HG03565 (cell line): ENCODE measurements at regions not wholly inside any gene's neighbourhood (a gene's known extent, or its start where the extent isn't known, plus 50 kb on each side); places are given as distances from the start of the nearest gene placed in this dataset.

Experiments used
- ATAC-seq: cut with Tn5 transposase; IDR thresholded peaks from one replicate; pipeline ENCODE4 v1.9.1; 2021; ENCODE audit warnings: mild to moderate bottlenecking, moderate library complexity; ENCODE audit not compliant: unreplicated experiment

- ATAC-seq = no peak
These were observed 107.7 kb downstream of the SIPA1L2 start for GRCh38 chr1:232522189-232522588.

- ATAC-seq = no peak
These were observed 108.3 kb downstream of the SIPA1L2 start for GRCh38 chr1:232521660-232522059.

DNA sequence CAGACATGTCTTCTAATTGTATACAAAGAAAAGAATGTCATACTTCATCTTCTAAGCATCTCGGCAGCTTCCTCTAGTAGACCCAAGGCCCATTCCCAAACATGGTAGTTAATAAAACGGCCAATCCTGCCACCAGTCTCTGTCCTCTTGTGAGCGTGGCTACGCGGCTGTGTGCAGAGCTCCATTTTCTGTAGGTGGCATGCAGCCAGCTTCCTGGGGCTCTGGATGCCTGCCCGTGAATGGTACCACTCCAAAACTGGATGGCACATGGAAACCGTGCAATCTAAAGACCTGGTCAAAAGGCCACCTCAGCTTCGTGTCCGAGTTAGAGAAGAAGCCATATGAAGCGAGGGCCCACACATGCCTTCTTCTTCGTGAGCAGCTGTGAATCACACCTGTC lies 110.7 kb downstream of the SIPA1L2 start:
- no peak for ATAC-seq

GRCh38 chr1:232518349-232518748 lies 111.6 kb downstream of the SIPA1L2 start:
- no peak for ATAC-seq

- no peak for ATAC-seq
These were observed 112.7 kb downstream of the SIPA1L2 start for GRCh38 chr1:232517204-232517603.

- ATAC-seq = no peak
These were observed 114.2 kb downstream of the SIPA1L2 start for GRCh38 chr1:232515706-232516105.

DNA sequence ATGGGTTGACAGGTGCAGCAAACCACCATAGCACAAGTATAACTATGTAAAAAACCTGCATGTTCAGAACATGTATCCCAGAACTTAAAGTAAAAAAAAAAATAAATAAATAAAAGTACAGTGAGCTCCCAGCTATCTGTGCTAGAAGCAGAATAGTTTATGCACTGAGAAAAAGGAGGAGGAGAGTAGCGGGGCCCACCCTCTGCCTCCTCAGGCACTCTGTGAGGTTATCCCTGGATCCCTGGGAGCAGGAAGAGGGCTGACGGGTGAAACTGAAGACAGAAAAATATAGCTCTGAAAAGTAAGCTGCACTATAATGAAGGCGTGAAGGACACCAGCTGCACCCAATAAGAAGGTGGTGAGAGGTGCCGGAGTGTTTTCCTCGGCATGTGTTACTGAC lies 117.2 kb downstream of the SIPA1L2 start:
- no peak for ATAC-seq

DNA sequence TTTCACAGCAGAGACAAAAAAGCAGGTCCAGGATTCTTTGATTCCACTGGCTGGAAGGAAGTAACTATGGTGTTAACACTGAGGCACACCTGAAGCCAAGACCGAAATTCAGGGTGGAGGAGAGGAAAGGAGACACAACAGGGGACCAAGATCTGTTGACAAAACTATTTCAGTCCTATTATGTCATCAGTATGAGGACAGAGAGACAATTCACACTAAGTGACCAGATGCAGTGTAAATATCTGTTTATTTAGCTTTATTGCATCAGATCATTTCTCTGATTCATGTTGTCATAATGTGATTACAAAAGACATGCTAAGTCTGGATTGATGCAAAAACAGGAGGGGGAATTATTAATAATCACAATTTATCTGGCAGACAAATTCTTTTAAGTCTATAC lies 118.8 kb downstream of the SIPA1L2 start:
- no peak for ATAC-seq

DNA sequence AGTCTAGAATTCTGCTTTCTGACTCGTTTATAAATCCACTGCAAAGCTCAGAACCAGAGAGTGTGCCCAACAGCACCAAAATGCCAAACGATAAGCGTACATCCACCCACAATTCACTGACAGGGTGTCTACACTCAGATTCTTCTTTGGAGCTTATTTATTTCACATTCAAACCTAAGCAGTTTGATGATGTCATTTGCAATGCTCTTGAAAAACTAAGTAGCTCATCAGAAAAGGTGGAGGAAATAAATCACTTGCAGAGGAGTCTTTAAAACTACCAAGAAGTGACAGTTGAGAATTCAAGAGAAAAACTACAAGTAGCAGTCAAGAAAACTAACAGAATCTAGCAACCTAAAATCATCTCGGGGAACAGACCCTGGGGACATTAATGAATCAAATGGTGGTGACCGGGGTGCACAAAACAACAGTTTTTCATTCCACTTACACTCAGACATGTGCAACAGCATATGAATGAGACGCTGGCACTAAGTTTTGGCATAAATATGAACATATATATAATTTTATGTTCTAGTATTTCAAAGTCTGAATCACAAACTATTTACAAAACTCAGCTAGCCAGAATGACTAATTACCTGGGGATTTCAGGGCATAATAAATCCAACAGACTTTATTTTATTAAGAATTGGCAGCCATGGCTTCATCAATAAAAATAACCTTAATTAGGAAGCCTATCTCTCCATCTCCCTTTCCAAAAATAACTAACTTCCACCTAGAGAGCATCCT lies 119.4 kb downstream of the SIPA1L2 start:
- no peak for ATAC-seq

DNA sequence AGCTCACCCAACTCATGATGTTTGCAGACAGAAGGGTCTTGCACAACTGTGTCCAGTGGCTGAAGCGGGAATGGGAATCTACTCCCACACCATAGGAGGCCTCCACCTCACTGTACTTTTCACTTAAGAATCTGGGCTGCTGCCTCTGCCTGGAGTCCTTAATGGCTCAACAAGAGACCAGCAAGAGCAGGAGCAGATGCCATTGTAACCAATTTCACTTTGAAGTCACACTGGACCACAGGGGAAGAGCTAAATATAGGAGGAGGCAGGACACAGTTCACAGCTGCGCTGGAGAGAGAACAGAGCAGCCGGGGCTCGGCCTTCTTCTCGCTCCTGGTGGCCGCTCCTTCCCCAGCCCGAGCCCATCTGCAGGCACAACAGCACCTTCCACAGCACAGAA lies 120.4 kb downstream of the SIPA1L2 start:
- no peak for ATAC-seq

GRCh38 chr1:232508130-232508701 lies 121.7 kb downstream of the SIPA1L2 start:
- ATAC-seq = no peak

DNA sequence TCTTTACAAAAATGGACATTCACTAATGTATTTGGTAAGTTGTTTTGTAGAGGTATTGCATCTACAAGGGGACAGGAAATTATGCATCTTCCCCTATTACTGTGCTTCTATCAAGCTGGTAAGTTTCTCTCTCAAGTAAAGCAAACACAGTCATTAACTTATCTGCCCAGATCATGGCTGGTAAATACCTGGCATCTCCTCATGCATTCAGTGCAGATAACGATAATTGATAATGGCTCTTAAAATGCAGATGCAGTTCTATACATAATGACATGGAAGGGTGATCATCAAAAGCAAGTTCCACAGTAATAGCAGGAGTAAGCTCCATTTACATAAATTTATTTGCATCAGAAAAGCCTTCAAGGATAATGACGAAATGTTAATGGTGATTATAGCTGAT lies 122.4 kb downstream of the SIPA1L2 start:
- ATAC-seq = no peak

DNA sequence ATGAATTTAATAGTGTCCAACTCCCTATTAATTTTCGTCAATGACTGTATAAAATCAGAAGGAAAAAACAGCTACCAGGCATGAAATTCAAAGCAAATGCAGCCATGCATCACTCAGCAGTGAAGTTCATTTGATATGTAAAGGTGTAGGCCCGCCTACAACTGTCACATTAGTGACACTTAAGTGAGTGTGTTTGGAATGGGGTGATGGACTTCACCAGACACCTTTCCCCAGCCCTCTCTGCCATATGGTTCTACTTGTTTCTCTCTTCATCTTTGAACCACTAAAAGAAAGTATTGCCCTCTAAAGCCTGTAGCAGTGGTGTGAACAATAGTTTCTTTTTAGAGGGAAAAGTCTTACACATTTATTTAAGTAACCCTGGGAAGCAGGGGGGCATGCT lies 124.0 kb downstream of the SIPA1L2 start:
- ATAC-seq = no peak

GRCh38 chr1:232504651-232505050 lies 125.3 kb downstream of the SIPA1L2 start:
- ATAC-seq = no peak

DNA sequence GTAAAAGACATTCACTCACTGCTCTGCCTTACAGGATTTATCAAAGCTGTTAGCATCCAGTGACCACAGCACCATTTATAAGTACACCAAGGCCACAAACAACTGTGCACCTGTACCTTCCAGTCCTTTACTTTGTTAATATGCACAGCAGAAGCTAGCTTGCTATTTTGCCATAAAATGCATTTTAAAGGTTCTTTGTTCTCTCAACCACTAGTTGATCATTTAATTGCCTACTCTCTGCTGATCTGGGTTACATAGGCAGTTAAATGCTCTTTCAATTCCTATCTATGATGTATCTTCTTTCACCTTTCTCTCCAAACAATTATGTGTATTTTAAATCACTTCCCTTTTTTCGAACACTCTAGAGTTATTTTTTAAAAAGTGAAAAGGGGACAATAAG lies 126.4 kb downstream of the SIPA1L2 start:
- ATAC-seq = no peak

GRCh38 chr1:232501854-232502253 lies 128.1 kb downstream of the SIPA1L2 start:
- ATAC-seq = no peak

DNA sequence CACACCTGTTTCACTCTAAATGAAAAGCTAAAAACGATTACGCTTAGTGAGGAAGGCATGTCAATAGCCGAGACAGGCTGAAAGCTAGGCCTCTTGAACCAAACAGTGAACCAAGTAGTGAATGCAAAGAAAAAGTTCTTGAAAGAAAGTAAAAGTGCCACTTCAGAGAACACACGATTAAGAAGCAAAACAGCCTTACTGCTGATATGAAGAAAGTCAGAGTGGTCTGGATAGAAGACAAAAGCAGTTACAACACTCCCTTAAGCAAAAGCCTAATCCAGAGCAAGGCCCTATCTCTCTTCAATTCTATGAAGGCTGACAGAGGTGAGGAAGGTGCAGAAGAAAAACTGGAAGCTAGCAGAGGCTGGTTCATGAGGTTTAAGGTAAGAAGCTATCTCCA lies 130.7 kb downstream of the SIPA1L2 start:
- ATAC-seq = no peak

DNA sequence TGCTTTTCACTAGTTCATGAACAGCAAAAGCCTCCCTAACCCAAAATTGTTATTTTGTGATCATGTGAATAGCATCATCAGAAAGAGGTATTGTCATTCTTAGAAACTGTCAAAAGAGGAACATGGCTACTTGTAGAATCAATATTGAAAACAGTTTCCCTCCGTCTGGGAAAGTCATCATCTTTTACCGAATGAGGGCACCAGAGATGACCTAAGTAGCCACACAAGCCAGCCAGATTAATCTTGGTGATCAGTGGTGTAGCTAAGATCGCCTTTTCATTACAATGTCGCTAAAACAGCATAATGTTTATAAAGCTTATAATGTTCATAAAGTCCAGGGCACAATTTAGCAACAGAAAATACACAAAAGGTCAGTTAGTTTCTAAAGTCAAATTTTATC lies 136.1 kb downstream of the SIPA1L2 start:
- ATAC-seq = no peak

- ATAC-seq = no peak
These were observed 140.7 kb downstream of the SIPA1L2 start for GRCh38 chr1:232489256-232489655.

GRCh38 chr1:232487236-232487635 lies 142.7 kb downstream of the SIPA1L2 start:
- no peak for ATAC-seq

DNA sequence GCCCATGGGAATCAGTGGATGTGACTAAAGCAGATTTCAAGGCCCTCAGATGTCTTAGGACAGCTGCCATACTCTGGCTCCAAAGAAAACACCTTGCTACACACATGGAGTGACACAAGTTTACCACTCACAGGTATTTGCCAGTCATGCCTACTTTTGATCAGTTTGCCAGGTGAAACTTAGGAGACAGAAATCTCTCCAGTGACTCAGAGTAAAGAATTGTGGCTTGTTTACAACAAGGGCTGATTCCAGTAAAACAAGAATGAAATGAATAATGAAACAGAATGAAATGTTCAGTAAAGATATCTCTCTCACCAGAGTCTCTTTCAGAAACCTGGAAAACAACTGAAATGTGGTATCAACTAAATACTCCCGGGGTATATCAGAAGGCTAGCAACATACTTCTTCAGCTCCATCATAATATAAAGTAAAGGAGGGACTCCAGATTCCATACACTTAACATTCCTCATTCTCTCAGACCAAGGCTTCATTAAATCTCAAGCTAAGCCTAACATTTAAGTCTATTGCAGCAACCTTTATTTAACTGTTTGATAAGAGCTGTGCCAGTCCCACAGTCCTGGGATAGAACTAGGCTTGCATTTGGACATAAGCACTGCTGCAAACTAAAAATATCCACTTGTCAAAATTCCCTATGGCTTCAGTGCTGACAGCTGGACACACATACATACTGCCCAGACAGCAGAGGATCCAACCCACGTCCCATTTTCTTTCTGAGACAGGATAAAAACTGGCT lies 143.3 kb downstream of the SIPA1L2 start:
- no peak for ATAC-seq

DNA sequence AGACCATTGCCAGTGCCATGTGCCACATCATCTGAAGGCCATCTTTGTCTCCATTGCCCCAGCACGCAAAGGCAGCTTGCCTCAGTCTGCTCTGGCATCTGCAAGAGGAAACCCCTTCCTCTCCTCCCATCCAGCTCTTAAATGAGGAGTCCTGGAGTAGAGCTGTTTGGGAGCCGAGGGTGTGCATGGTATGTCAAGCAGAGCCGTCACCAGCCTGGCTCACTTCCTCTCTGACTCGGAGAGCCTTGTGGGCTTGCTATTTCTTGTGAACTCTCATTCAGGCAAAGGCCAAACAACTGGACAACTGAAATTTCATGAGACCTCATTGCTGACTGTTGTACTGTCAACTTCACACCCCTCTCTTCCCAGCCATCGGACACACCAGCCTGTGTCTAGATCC lies 143.9 kb downstream of the SIPA1L2 start:
- ATAC-seq = no peak
